ENCODE measurements at regions not wholly inside any gene's neighbourhood (a gene's known extent, or its start where the extent isn't known, plus 50 kb on each side); places are given as distances from the start of the nearest gene placed in this dataset.

- peak; percentile 40 for DNase-seq (ENCODE audit: low read depth, low spot score)
Measured at GRCh38 chr20:39112178-39112743, 150.1 kb downstream of the DHX35 start.

- no peak for DNase-seq (ENCODE audit: low read depth, low spot score)
Measured at GRCh38 chr20:39111359-39112177, 149.4 kb downstream of the DHX35 start.

GRCh38 chr20:39110819-39111136 lies 148.6 kb downstream of the DHX35 start:
- no peak for DNase-seq (ENCODE audit: low read depth, low spot score)

- DNase-seq (ENCODE audit: low read depth, low spot score) = no peak
Measured at GRCh38 chr20:39109933-39110818, 148.0 kb downstream of the DHX35 start.

GRCh38 chr20:39108746-39109145 lies 146.6 kb downstream of the DHX35 start:
- DNase-seq (ENCODE audit: low read depth, low spot score) = no peak

GRCh38 chr20:39107741-39108140 lies 145.6 kb downstream of the DHX35 start:
- no peak for DNase-seq (ENCODE audit: low read depth, low spot score)

GRCh38 chr20:39106791-39107190 lies 144.6 kb downstream of the DHX35 start:
- DNase-seq (ENCODE audit: low read depth, low spot score) = no peak

GRCh38 chr20:39105551-39105950 lies 143.4 kb downstream of the DHX35 start:
- DNase-seq (ENCODE audit: low read depth, low spot score) = no peak

GRCh38 chr20:39103732-39104131 lies 141.6 kb downstream of the DHX35 start:
- DNase-seq (ENCODE audit: low read depth, low spot score) = no peak

GRCh38 chr20:39103305-39103704 lies 141.2 kb downstream of the DHX35 start:
- no peak for DNase-seq (ENCODE audit: low read depth, low spot score)

GRCh38 chr20:39101895-39102294 lies 139.8 kb downstream of the DHX35 start:
- no peak for DNase-seq (ENCODE audit: low read depth, low spot score)

- DNase-seq (ENCODE audit: low read depth, low spot score) = no peak
Measured at GRCh38 chr20:39100691-39101090, 138.5 kb downstream of the DHX35 start.

- no peak for DNase-seq (ENCODE audit: low read depth, low spot score)
Measured at GRCh38 chr20:39097889-39098288, 135.7 kb downstream of the DHX35 start.

- DNase-seq (ENCODE audit: low read depth, low spot score) = no peak
Measured at GRCh38 chr20:39095870-39096269, 133.7 kb downstream of the DHX35 start.

- no peak for DNase-seq (ENCODE audit: low read depth, low spot score)
Measured at GRCh38 chr20:39094391-39094790, 132.2 kb downstream of the DHX35 start.

GRCh38 chr20:39092733-39093410 lies 130.7 kb downstream of the DHX35 start:
- DNase-seq (ENCODE audit: low read depth, low spot score) = no peak

GRCh38 chr20:39090906-39091305 lies 128.8 kb downstream of the DHX35 start:
- no peak for DNase-seq (ENCODE audit: low read depth, low spot score)

GRCh38 chr20:39089797-39090196 lies 127.7 kb downstream of the DHX35 start:
- no peak for DNase-seq (ENCODE audit: low read depth, low spot score)
